B cell (primary cell): ENCODE measurements at regions not wholly inside any gene's neighbourhood (a gene's known extent, or its start where the extent isn't known, plus 50 kb on each side); places are given as distances from the start of the nearest gene placed in this dataset.

Experiments
- EZH2 ChIP-seq: IDR thresholded peaks from 2 replicates; pipeline ENCODE4 v1.6.1; 2012; ENCODE audit warnings: borderline replicate concordance, low read depth, mild to moderate bottlenecking, moderate library complexity, low read length; ENCODE audit not compliant: insufficient read depth, poor library complexity, severe bottlenecking
- TF ChIP-seq, protein P1 (sequence below): fragments of 200-600 bp; IDR thresholded peaks from one replicate; pipeline ENCODE4 v1.8.0; 2022; ENCODE audit warnings: antibody characterized with exemption, mild to moderate bottlenecking

DNA sequence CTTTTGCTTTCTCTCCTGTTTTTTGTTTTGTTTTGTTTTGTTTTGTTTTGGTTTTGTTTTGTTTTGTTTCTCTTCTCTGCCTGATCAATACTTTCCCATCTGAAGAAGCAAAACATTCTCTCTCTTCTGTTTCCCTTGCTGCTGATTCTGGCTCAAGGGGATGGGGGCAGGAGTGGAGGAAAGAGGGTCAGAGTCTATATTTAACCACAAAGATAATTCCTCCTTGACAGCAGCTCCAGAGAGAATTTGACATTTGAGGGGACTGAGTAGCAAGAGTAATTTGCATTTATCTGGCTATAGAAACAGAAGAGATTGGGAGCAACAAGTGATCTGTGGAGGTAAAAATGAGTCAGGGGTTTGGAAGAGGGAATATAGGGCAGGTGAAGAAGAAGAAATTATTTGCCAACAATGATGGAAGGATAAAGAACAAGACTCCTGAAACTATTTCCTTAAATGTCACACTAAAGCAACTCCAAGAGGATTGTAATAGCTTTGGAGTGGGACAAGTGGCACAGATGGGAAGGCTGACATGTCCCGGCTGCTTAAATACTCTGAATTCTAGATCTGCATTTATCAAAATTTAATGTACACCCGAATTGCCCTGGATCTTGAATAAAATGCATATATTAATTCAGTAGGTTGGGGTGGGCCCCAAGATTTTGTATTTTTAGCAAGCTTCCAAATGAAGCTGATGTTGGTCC, 349.3 kb upstream of the PLXNA2 start:
- TF ChIP-seq, protein P1, sequence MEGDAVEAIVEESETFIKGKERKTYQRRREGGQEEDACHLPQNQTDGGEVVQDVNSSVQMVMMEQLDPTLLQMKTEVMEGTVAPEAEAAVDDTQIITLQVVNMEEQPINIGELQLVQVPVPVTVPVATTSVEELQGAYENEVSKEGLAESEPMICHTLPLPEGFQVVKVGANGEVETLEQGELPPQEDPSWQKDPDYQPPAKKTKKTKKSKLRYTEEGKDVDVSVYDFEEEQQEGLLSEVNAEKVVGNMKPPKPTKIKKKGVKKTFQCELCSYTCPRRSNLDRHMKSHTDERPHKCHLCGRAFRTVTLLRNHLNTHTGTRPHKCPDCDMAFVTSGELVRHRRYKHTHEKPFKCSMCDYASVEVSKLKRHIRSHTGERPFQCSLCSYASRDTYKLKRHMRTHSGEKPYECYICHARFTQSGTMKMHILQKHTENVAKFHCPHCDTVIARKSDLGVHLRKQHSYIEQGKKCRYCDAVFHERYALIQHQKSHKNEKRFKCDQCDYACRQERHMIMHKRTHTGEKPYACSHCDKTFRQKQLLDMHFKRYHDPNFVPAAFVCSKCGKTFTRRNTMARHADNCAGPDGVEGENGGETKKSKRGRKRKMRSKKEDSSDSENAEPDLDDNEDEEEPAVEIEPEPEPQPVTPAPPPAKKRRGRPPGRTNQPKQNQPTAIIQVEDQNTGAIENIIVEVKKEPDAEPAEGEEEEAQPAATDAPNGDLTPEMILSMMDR, result no peak
- no peak for TF ChIP-seq EZH2
